Left renal pelvis (tissue), 4 donors: ENCODE measurements at regions not wholly inside any gene's neighbourhood (a gene's known extent, or its start where the extent isn't known, plus 50 kb on each side); places are given as distances from the start of the nearest gene placed in this dataset.

ENCODE experiments used
- DNase-seq, 4 donors: peaks; one replicate each; pipeline ENCODE4 v3.0.0-alpha.2; 2013; ENCODE audit warnings: low read depth in 4 of 4, low spot score in 3 of 4

DNA sequence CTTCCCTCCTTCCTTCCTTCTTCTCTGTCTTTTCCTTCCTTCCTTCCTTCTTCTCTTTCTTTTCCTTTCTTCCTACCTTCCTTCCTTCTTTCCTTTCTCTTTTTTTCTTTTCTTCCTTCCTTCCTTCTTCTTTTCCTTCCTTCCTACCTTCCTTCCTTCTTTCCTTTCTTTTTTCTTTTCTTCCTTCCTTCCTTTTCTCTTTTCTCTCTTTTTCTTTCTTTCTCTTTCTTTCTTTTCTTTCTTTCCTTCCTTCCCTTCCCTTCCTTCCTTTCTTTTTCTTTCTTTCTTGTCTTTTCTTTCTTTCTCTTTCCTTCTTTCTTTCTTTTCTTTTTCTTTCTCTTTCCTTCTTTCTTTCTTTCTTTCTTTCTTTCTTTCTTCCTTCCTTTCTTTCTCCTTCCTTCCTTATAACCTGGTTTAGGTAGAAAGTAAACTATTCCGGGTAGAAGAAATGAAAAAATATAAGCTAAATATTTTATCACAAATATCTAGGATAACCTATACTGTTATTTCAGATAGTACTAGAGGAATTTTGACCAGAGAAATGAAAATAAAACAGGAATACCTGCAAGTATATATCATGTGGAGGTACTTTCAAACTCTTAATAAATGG, 1741.8 kb upstream of the CDH9 start:
- DNase-seq, result no peak

DNA sequence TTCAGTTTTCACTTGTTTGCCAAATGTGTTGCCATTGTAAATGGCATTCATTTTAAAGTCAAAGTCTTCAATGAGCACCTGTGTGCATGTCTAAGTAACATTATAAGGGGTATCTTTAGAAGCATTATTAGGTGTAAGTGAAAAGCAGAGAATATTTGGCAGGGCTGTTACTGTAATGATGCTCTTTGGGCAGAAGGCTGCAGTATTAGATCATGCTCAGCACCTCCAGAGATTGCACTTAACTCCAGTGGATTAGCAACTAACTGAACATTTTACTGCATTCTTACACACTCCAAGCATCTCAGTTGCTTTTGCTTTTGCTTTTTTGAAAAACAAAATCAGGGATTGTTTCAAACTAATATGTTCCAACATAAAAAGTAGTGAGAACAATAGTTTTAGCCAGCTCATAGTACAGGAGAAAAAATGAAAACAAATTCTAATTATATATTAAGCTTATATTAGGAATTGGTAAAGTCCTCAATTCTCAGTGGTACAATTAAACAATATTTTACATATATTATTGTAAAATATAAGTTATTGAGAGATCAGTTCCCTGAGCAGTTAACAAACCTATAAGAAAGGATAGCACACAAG, 1740.9 kb upstream of the CDH9 start:
- no peak for DNase-seq

DNA sequence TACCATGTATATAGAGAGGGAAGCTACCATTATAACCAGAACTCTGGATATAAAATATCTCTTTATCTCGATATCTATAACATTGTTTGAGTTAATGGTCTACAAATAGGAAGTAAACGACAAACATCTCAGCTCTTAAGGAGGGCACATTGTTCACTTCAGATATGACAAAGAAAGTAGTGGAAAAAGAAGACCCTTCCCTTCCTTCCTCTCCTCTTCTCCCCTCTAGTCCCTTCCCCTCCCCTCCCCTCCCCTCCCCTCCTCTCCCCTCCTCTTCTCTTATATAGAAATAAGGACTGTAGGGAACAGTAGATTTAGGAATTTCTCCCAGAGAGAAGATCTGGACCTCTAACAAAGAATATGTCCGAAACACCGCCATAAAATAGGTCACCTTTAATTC, 1731.9 kb upstream of the CDH9 start:
- no peak for DNase-seq

DNA sequence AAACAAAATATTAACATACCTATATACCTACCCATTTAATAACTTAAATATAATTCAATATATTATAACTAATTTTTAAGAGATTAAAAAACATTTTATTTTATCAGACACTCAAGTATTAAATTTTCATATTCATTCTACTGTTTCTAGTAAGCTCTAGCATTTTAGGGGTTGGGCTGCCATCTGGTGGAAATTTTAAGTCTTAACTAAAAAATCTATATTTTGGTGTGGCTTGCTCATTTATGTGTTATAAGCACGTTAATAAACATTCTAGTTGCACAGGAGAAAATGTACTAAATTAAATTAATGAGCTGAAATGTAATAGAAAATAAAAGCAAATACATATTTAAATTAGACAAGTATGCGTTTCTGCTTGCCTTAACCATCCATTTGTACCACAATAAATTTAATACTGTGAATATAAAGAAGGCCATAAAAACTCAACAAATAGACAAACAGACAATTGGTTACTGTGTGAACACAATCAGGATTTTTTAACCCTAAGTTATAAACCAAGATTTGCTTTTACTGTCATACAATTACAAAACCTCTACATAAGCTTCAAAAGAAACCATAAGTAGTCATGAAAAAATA, 1728.3 kb upstream of the CDH9 start:
- DNase-seq, result peak in 1 of 4 donors; percentile 20

DNA sequence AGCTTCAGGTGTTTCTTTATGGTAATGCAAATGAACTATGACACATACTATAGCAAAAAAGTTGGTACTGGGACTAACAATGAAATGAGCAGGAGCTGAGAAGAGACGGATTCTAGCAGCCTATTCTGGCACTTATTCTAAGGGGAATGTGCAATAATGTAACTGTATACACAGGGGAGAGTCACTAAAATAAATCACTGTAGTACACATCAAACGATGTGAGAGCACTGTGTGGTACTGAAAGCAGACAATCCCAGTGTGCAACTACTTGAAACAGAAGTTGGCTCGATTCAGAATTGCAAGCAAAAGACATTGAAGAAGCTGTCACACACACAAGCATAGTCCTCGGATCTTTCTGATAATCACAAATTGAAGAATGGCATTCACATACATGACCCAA, 1713.0 kb upstream of the CDH9 start:
- DNase-seq, result no peak

DNA sequence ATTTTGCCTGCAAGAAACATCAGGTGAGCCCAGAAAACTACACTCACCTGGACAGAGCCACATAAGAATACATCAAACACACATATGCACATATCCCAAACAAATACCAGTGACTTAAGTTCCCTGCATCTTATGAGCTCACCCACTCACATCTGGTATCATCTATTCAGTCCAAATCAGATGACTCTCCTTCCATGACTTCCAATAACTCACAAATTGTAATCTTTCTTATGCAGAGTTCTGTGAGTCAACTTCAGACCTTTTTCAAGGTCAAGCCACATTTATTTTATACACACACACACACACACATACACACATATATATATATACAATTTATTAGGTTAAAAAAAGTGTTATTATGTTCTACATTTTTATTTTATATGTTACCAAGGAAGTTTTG, 1711.9 kb upstream of the CDH9 start:
- no peak for DNase-seq

DNA sequence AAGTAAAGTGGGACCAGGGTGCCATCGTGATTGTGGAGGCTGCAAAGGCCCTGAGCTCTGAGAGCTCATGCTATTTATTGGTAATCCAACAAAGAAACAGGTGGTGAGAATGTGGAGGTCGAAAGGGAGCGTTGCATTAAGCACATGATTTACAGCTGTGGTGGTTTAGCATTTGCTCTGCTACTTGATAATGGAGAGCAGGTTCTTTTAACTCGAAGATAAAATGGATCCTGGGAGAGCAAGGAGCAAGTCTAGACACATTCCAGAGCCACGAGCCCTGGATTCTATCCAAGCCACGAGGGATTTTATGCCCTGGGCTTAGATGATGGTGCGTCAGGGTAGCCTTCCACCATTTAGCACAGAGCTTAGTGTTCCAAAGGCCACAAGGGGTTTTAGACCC, 1710.1 kb upstream of the CDH9 start:
- no peak for DNase-seq

DNA sequence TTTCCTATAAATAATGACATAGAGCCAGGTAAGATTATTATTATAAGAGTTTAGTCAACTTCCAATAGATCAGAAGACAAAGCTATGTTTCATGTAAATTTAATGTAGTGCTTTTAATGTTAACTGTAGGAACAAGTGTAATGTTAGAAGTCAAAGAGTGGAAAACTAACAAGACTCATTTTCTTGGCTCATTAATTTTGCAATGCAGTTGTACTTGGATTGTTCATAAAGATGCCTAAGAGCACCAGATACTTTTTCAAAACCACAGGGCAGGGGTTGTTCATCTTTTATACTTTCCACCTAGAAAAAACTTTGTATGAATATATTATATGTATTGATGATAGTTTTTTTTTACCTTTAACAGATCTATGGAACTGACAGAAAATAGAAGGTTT, 1705.3 kb upstream of the CDH9 start:
- DNase-seq, result no peak

DNA sequence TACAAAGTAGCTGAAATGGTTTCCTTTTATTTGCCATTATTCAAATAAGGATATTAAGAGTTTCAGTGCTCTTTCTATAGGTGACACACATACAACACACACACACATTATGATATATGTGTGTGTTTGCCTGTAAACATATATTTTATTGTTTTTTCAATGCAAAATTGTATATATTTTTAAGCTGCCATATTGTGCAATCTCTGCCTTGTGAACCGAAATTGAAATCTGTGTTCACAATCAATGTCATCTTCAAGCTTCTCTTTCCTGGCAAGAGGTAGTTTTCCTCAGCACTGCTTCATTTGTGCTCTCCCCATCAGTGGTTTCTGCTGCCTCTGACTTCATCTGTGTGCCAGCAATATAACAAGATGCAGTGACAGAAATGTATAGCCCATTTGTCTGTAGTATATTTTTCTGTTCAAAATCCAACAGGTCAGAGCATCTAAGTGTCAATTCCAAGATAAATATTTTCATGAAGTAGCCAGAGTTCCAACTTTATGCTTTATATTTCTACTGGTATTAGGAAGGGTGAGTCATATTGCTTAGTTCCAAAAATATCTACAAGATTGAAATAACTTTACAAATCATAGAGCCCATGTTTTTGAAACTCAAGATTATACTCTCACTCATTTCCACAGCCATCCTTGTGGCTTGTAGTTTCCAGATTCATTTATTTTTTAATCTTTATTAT, 1704.8 kb upstream of the CDH9 start:
- no peak for DNase-seq

DNA sequence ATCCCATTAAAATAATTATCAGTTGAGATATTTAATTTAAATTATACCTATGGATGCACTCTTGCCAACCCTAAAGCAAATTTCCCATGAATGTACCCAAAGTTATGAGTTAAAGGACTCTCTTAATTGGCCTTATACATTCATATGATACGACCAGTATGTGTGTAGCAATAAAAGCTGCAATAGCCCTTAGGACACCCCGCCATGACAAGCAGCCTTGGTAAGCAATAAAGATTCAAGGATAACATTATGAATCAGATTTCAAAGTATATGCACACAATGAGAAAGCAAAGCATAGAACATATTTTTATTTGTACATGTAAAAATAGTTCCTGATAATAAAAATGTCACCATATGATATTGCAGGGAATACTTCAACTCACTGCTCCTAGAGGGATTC, 1699.3 kb upstream of the CDH9 start:
- DNase-seq, result no peak

DNA sequence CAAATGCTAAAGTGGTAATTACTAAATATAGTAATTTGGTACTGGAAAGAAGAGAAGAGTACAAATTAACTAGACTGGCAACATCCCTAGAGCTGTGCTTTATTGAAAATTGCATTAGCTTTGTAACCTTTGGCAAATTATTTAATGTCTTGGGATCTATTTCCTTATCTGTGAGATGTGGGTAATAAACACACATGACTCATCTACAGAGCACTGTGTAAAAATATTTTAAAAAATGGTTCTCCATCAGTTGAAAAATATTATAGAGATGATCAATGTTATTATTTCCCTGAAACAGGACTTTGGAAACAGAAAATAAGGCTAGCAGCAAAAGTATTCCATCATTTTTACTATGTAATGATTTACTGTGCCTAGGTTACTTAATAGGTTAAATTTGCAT, 1698.8 kb upstream of the CDH9 start:
- no peak for DNase-seq

DNA sequence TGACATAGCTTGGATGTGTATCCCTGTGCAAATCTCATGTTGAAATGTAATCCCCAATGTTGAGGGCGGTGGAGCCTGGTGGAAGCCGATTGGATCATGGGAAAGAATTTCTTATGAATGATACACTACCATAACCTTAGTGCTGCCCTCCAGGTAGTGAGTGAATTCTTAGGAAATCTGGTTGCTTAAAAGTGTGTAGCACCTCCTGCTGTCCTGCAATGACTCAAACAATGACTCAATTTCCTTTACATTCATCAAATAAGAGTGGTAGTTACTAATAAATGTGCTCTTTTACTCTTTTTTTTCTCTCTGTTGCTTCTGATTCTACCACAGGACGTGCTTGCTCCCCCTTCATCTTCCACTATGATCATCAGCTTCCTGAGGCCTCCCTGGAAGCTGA, 1696.0 kb upstream of the CDH9 start:
- DNase-seq, result no peak

DNA sequence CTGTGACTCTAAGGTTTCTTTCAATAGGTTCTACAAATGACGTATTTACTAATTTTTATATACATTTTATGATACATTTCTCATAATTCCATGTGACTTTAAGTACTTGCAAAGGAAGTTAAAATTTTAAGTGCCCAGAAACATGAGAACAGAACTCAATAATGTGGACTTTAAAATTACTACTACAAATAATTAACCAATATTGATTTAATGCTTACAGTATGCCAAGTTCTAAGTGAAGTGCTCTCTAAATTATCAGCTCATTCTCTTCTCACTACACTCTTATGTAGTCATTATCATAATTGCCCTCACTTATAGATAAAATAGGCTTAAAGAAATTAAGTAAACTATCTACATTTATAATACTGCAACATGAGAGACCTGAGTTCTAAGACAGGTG, 1690.7 kb upstream of the CDH9 start:
- DNase-seq, result no peak

DNA sequence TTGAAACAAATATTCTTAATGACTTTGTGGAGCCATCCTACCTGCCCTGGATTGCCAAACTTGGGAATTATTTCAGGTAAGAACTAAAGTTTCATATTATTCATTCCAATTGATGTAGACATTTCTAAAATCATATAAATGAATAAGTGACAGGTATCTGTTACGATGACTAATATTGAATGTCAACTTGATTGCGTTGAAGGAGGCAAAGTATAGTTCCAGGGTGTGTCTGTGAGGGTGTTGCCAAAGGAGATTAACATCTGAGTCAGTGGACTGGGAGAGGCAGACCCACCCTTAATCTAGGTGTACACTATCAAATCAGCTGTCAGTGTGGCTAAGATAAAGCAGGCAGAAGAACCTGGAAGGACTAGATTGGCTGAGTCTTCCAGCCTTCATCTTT, 1688.4 kb upstream of the CDH9 start:
- DNase-seq, result no peak

DNA sequence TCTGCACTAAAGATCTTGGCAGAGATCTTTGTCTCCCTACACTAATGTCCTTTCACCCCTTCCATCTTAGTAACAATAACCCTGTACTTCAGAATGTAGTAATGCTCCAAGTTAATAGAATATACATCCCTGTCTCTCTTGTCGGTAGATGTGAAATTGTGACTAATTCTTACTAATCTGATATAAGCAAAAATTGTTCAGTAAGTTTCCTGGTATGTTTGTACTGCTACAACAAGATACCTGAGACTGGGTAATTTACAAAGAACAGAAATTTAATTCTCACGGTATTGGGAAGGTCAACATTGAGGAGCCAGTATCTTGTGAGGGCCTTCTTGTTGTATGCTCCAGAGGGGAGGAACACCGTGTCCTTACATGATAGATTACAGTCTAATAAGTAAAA, 1686.6 kb upstream of the CDH9 start:
- no peak for DNase-seq

DNA sequence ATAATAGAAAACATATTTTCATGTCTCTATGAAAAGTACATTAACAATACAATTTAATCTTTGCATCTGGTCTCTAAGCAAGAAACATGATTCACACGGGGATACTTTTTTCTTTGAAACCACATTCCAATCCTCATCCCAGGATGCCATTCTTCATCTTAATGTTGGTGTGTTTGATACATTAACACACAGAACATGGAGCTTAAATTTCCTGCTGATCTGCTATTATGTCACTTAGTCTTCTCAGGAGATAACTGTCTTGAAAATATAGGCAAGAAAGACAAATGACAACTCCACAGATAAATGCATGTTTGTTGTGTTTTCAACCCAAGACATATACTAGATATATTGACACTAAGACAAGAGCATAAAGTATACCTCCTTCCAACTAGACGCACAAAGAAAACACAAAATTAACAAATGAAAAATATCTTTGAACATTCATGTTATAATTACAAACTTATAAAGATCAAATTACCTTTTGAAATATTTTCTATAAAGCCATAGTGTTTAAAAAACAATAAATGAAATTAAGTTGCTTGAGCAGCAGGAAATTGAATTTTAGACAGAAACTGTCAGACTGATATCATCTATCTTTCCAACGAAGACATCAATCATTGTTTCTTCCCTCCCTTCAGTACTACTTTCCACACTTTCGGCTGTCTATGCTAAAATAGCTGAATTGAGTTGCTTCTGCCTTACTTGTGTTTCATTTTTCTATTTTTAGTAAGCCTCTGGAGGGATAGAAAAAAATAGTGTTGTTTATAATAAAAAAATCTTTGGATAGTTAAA, 1676.7 kb upstream of the CDH9 start:
- DNase-seq, result no peak

DNA sequence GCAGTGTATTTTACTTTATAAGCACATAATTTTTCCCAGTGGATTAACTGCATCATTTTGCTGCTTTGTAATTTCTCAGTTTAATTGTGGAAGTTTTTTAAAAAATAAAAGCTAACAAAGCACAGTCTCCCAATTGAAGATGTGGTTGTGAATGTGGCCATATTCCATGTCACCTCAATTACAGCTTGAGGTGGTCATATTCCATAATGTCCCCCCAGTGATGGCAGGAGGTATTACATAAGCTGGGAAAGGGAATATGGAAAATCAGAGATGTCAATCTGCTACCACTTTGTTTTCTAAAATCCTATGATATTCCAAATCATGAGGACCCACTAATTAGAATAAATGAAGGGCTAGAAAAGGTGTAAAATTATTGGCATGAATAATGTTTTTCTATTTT, 1672.0 kb upstream of the CDH9 start:
- no peak for DNase-seq

DNA sequence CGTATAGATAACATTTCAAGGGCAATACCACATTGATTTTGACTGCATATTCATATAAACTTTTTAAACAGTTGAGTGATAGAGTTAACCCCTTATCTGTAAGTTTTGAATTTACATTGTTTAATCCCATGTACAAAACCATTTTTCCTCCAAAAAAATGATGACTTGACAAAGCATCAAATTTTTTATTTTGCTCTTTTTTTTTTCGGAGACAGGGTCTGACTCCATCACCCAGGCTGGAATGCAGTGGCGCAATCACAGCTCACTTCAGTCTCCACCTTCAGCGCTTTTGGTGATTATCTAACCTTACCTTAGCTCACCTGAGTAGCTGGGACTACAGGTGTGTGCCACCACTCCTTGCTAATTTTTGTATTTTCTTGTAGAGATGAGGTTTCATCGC, 1670.1 kb upstream of the CDH9 start:
- no peak for DNase-seq

DNA sequence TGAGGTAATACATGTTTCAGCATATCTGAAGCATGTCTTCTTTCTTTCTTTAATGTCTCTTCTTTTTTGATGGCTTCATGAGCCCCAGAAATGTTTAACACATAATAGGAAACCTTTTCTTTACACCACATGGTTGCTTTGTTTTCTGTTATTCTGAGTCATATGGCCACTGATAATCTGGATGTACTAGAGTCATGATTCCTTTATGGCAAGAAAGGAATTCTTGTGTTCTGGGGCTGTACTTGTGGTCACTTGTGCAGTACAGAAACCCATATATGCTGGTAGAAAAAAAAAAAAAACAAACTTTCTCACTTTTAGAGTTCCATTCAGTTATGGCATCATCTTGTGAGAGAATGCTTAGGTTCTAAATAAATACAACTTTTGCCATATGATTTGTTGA, 1669.3 kb upstream of the CDH9 start:
- no peak for DNase-seq

DNA sequence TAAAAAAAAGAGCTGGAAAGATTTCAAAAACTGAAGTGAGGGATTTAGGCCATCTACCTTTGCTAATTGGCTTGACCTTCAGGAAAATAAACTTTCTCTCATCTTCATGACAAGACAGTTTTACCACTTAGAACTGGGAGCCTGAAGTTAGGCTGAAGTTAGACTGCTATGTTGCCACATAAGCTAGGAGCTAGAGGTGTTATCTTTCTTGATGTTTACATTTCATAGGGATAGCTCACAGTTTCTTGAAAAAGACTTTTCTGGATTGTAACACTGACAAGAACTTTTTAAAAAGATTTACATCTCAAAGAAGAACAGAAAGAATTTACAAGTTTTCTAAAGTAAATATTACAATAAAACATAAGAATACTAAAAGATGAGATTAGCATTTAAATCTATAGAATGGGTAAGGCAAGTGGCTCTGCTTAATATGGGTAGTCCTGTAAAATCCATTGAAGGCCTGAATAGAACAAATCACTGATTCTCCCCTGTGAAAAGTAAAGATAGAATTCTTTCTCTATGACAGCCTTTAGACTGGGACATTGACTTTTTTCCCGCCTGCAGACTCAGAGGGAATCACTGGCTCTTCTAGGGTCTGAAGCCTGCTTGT, 1665.4 kb upstream of the CDH9 start:
- DNase-seq, result no peak

DNA sequence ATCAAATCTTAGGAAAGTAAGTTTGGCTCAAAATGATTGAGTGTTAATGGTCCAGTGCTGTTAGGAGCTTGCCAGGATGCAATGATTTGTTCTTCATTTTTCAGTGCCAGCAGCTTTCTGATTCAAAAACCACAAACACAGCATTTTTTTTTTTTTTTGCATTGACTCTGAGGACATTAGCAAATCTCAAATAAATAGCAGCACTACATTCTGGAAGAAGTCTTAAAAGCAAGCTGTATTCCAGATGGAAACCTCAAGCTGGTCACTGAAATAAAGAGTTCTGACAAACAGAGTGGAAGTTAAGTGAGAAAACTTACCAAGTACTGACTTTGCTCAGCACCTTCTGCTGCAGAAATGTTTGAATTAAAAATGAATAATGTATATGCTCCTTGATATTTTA, 1653.1 kb upstream of the CDH9 start:
- DNase-seq, result no peak
